ENCODE measurements at regions not wholly inside any gene's neighbourhood (a gene's known extent, or its start where the extent isn't known, plus 50 kb on each side); places are given as distances from the start of the nearest gene placed in this dataset.

DNA sequence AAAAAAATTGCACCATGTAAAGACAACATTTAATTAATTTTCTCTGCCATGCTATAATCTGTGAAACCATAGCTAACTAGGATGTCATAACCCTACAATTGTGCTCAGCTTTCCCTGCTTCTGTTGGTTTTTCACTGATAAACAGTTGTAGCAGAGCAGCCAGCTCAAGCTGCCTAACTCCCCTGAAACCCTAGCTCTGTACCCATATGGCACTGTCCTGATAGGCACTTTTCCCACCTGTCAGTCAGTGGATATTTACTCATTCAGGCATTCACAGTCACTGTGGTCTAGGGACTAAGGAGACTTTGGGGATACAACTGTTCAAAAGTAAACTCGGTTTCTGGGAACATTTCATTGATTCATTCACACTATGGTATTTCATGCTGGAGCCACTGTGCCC, 407.0 kb downstream of the DSEL start:
- no peak overlapping the region for H2AFZ ChIP-seq (ENCODE audit: low read length)
- H3F3A ChIP-seq (ENCODE audit: insufficient read depth, low read length), result no peaks in the 10 kb centered on the region
- no peaks in the 10 kb centered on the region for H4K20me1 ChIP-seq (ENCODE audit: insufficient read depth, low read length)
- no peaks in the 10 kb centered on the region for H3K9me2 ChIP-seq (ENCODE audit: low read depth, low read length)
- no peak overlapping the region for H3K4me2 ChIP-seq (ENCODE audit: low read length)
- no peak overlapping the region for H3K9ac ChIP-seq (ENCODE audit: low read length)
- TF ChIP-seq EZH2 (IDR thresholded peaks at IDR 0.05; ENCODE audit: borderline replicate concordance, low read length), result no peak
- TF ChIP-seq, protein P1, sequence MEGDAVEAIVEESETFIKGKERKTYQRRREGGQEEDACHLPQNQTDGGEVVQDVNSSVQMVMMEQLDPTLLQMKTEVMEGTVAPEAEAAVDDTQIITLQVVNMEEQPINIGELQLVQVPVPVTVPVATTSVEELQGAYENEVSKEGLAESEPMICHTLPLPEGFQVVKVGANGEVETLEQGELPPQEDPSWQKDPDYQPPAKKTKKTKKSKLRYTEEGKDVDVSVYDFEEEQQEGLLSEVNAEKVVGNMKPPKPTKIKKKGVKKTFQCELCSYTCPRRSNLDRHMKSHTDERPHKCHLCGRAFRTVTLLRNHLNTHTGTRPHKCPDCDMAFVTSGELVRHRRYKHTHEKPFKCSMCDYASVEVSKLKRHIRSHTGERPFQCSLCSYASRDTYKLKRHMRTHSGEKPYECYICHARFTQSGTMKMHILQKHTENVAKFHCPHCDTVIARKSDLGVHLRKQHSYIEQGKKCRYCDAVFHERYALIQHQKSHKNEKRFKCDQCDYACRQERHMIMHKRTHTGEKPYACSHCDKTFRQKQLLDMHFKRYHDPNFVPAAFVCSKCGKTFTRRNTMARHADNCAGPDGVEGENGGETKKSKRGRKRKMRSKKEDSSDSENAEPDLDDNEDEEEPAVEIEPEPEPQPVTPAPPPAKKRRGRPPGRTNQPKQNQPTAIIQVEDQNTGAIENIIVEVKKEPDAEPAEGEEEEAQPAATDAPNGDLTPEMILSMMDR (IDR thresholded peaks at IDR 0.05; ENCODE audit: low read length), result no peak
- no peaks in the 10 kb centered on the region for H3K27me3 ChIP-seq (ENCODE audit: insufficient read depth, low read length)
- H3K4me1 ChIP-seq (ENCODE audit: insufficient read depth, low read length, severe bottlenecking), result no peaks in the 10 kb centered on the region
- H3K4me3 ChIP-seq (ENCODE audit: low read depth, low read length, poor library complexity, severe bottlenecking), result no peak overlapping the region
- no peak overlapping the region for H3K27ac ChIP-seq (ENCODE audit: low read depth, low read length, poor library complexity, severe bottlenecking)
- no peaks in the 10 kb centered on the region for H3K36me3 ChIP-seq (ENCODE audit: insufficient read depth, low read length)
- no peaks in the 10 kb centered on the region for H3K79me2 ChIP-seq (ENCODE audit: insufficient read depth, low read length)
- H3K9me3 ChIP-seq (ENCODE audit: low read length), result no peaks in the 10 kb centered on the region

DNA sequence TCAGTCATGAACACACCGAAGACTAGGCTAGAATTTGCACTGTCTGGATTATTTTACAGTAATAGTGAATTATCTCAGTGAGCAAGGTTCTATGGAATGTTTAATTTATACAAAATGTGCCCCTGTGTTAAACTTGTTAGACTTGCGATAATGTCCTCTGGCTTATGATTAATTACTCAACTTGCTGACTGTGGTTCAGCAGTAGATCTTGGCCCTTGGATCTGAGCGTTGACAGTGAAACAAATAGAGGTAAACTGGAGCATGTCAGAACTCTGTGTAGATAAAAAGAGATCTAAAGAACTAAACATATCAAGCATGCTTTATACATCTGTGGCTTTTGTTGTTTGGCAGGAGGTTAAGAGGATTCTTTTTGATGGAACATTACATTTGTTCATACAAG, 407.6 kb downstream of the DSEL start:
- Histone ChIP-seq H3K4me3 (ENCODE audit: low read depth, low read length, poor library complexity, severe bottlenecking) (no peak overlapping the region), H3K27me3 (ENCODE audit: insufficient read depth, low read length) (no peaks in the 10 kb centered on the region), H3K4me2 (ENCODE audit: low read length) (no peak overlapping the region), H3K27ac (ENCODE audit: low read depth, low read length, poor library complexity, severe bottlenecking) (no peak overlapping the region), H3K9me2 (ENCODE audit: low read depth, low read length) (no peaks in the 10 kb centered on the region), H4K20me1 (ENCODE audit: insufficient read depth, low read length) (no peaks in the 10 kb centered on the region), H3K9ac (ENCODE audit: low read length) (no peak overlapping the region), H3F3A (ENCODE audit: insufficient read depth, low read length) (no peaks in the 10 kb centered on the region), H3K4me1 (ENCODE audit: insufficient read depth, low read length, severe bottlenecking) (no peaks in the 10 kb centered on the region), H3K9me3 (ENCODE audit: low read length) (no peaks in the 10 kb centered on the region), H3K36me3 (ENCODE audit: insufficient read depth, low read length) (no peaks in the 10 kb centered on the region), H3K79me2 (ENCODE audit: insufficient read depth, low read length) (no peaks in the 10 kb centered on the region), H2AFZ (ENCODE audit: low read length) (no peak overlapping the region)
- TF ChIP-seq EZH2 (IDR thresholded peaks at IDR 0.05; ENCODE audit: borderline replicate concordance, low read length), result no peak

DNA sequence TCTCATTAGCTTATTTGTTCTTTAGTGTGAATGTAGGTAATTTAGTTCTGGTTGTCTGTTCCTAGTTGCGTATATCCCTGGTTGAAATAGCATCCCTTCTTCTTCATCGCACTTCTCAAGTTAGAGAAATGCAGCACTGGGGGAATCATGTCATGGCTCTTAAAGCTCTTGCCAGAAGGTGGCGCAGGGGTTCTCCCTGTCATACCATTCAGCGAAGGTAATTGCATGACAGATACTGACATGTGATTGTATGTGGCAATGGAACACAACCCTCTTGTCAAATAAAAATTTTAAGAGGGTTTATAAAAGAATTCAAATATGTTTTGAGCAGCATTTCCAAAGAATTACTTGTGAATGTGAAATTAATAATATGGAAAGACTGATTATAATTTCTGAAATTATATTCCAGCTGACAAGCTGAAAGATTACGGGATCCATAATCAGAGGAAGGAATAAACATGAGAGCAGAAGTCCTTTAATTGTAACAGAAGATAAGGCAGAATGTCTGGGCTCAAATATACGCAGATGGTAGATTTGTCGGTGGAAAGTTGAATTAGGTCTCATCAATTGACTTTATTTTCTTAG, 411.7 kb downstream of the DSEL start:
- Histone ChIP-seq H3K9me2 (ENCODE audit: low read depth, low read length) (no peaks in the 10 kb centered on the region), H3K4me3 (ENCODE audit: low read depth, low read length, poor library complexity, severe bottlenecking) (no peak overlapping the region), H4K20me1 (ENCODE audit: insufficient read depth, low read length) (no peaks in the 10 kb centered on the region), H3K4me1 (ENCODE audit: insufficient read depth, low read length, severe bottlenecking) (no peaks in the 10 kb centered on the region), H3F3A (ENCODE audit: insufficient read depth, low read length) (no peaks in the 10 kb centered on the region), H2AFZ (ENCODE audit: low read length) (no peak overlapping the region), H3K9ac (ENCODE audit: low read length) (no peak overlapping the region), H3K79me2 (ENCODE audit: insufficient read depth, low read length) (no peaks in the 10 kb centered on the region), H3K4me2 (ENCODE audit: low read length) (no peak overlapping the region), H3K36me3 (ENCODE audit: insufficient read depth, low read length) (no peaks in the 10 kb centered on the region), H3K27me3 (ENCODE audit: insufficient read depth, low read length) (no peaks in the 10 kb centered on the region), H3K27ac (ENCODE audit: low read depth, low read length, poor library complexity, severe bottlenecking) (no peak overlapping the region), H3K9me3 (ENCODE audit: low read length) (no peaks in the 10 kb centered on the region)
- no peak for TF ChIP-seq EZH2 (IDR thresholded peaks at IDR 0.05; ENCODE audit: borderline replicate concordance, low read length)
- TF ChIP-seq, protein P1 (IDR thresholded peaks at IDR 0.05; ENCODE audit: low read length), result peak; percentile 77

DNA sequence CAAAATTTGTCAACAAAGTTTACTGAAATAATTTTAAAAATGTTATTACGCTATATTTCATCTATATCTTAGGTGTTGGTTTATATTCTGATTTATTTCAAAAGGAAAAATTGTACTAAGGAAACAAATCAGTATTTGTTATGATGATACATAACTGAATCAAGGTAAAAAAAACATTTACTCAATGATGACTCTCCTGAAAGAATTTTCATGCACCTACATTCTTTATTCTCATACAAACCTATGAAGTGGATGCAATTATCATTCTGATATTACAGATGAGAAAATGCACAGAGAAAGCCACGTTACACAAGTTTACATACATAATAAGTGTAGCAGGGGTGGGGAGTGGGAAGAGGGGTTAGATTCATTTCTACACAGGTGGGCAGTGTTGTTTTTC, 422.4 kb downstream of the DSEL start:
- H2AFZ ChIP-seq (ENCODE audit: low read length), result no peak overlapping the region
- H3K9me3 ChIP-seq (ENCODE audit: low read length), result no peaks in the 10 kb centered on the region
- H3K27ac ChIP-seq (ENCODE audit: low read depth, low read length, poor library complexity, severe bottlenecking), result no peak overlapping the region
- H3K9ac ChIP-seq (ENCODE audit: low read length), result no peak overlapping the region
- no peaks in the 10 kb centered on the region for H4K20me1 ChIP-seq (ENCODE audit: insufficient read depth, low read length)
- H3K79me2 ChIP-seq (ENCODE audit: insufficient read depth, low read length), result no peaks in the 10 kb centered on the region
- TF ChIP-seq, protein P1 (IDR thresholded peaks at IDR 0.05; ENCODE audit: low read length), result no peak
- TF ChIP-seq EZH2 (IDR thresholded peaks at IDR 0.05; ENCODE audit: borderline replicate concordance, low read length), result no peak
- H3K36me3 ChIP-seq (ENCODE audit: insufficient read depth, low read length), result no peaks in the 10 kb centered on the region
- H3K4me3 ChIP-seq (ENCODE audit: low read depth, low read length, poor library complexity, severe bottlenecking), result no peak overlapping the region
- H3K4me1 ChIP-seq (ENCODE audit: insufficient read depth, low read length, severe bottlenecking), result no peaks in the 10 kb centered on the region
- no peaks in the 10 kb centered on the region for H3K9me2 ChIP-seq (ENCODE audit: low read depth, low read length)
- no peaks in the 10 kb centered on the region for H3K27me3 ChIP-seq (ENCODE audit: insufficient read depth, low read length)
- H3F3A ChIP-seq (ENCODE audit: insufficient read depth, low read length), result no peaks in the 10 kb centered on the region
- no peak overlapping the region for H3K4me2 ChIP-seq (ENCODE audit: low read length)
